GM23338 (cell line): ENCODE measurements at regions not wholly inside any gene's neighbourhood (a gene's known extent, or its start where the extent isn't known, plus 50 kb on each side); places are given as distances from the start of the nearest gene placed in this dataset.

Experiments used
- ATAC-seq: fragments of 200-7000 bp; cut with Tn5 transposase; 3 replicates; pipeline ENCODE4 v1.9.1; 2020
- DNase-seq: peaks from one replicate; pipeline ENCODE4 v3.0.0-alpha.2; 2015; ENCODE audit warnings: low spot score
- H2AFZ ChIP-seq: fragments of 200-600 bp; sonication (generic); 2 replicates; pipeline ENCODE4 v1.8.0; 2016; ENCODE audit warnings: antibody characterized with exemption, mild to moderate bottlenecking, moderate library complexity
- H3F3A ChIP-seq: fragments of 200-600 bp; sonication (generic); replicated peaks from 2 replicates; pipeline ENCODE4 v1.8.0; 2017; ENCODE audit warnings: antibody characterized with exemption, mixed run types, low read depth
- H3K27ac ChIP-seq: fragments of 200-600 bp; sonication (generic); 2 replicates; pipeline ENCODE4 v1.6.1; 2016; ENCODE audit warnings: low read depth
- H3K27me3 ChIP-seq: fragments of 200-600 bp; sonication (generic); 2 replicates; pipeline ENCODE4 v1.8.0; 2016; ENCODE audit warnings: mild to moderate bottlenecking, mixed run types, moderate library complexity; ENCODE audit not compliant: insufficient read depth
- H3K36me3 ChIP-seq: fragments of 200-600 bp; sonication (generic); 2 replicates; pipeline ENCODE4 v1.8.0; 2016; ENCODE audit warnings: mild to moderate bottlenecking; ENCODE audit not compliant: insufficient read depth
- H3K4me1 ChIP-seq: fragments of 200-600 bp; sonication (generic); 2 replicates; pipeline ENCODE4 v1.8.0; 2016; ENCODE audit warnings: mild to moderate bottlenecking, moderate library complexity; ENCODE audit not compliant: insufficient read depth
- H3K4me2 ChIP-seq: fragments of 200-600 bp; sonication (generic); 2 replicates; pipeline ENCODE4 v1.7.1; 2017; ENCODE audit warnings: mixed run types
- H3K4me3 ChIP-seq: fragments of 200-600 bp; sonication (generic); 2 replicates; pipeline ENCODE4 v1.6.1; 2016; ENCODE audit warnings: mixed run types
- H3K79me2 ChIP-seq: fragments of 200-600 bp; sonication (generic); replicated peaks from 2 replicates; pipeline ENCODE4 v1.8.0; 2017; ENCODE audit warnings: mild to moderate bottlenecking; ENCODE audit not compliant: insufficient read depth
- H3K9me2 ChIP-seq: fragments of 200-600 bp; sonication (generic); 2 replicates; pipeline ENCODE4 v1.8.0; 2017; ENCODE audit not compliant: insufficient read depth
- H4K20me1 ChIP-seq: fragments of 200-600 bp; sonication (generic); replicated peaks from 2 replicates; pipeline ENCODE4 v1.8.0; 2017; ENCODE audit warnings: mild to moderate bottlenecking; ENCODE audit not compliant: insufficient read depth
- H3K27ac Mint-ChIP-seq: 2 replicates; pipeline ENCODE4 v1.8.0; 2020; ENCODE audit warnings: inconsistent platforms, mild to moderate bottlenecking, moderate library complexity, mixed read lengths
- H3K27me3 Mint-ChIP-seq: 3 replicates; pipeline ENCODE4 v1.8.0; 2022; ENCODE audit warnings: low read depth, mild to moderate bottlenecking, moderate library complexity, mixed read lengths, inconsistent platforms; ENCODE audit not compliant: insufficient read depth, poor library complexity
- H3K36me3 Mint-ChIP-seq: 3 replicates; pipeline ENCODE4 v1.8.0; 2021; ENCODE audit warnings: low read depth, mild to moderate bottlenecking, inconsistent platforms, moderate library complexity, mixed read lengths
- H3K4me1 Mint-ChIP-seq: 3 replicates; pipeline ENCODE4 v1.8.0; 2020; ENCODE audit warnings: mild to moderate bottlenecking, inconsistent platforms, mixed read lengths
- H3K4me3 Mint-ChIP-seq: 3 replicates; pipeline ENCODE4 v1.8.0; 2021; ENCODE audit warnings: moderate library complexity, mild to moderate bottlenecking, inconsistent platforms, mixed read lengths
- H3K9me3 Mint-ChIP-seq: 3 replicates; pipeline ENCODE4 v1.8.0; 2020; ENCODE audit warnings: moderate library complexity, mild to moderate bottlenecking, inconsistent platforms, mixed read lengths
- CREB1 ChIP-seq: fragments of 250-450 bp; sonication (Bioruptor Pico); IDR thresholded peaks from 2 replicates; pipeline ENCODE4 v1.5.0; 2020; ENCODE audit warnings: low read depth, mild to moderate bottlenecking, moderate library complexity
- CTCF ChIP-seq, 2 experiments: fragments of 200-600 bp in 1 of 2; sonication (generic) in 1 of 2; conservative IDR thresholded peaks; 2 replicates each; pipeline versions ENCODE4 v1.5.1 to v1.6.1; 2016 to 2017; ENCODE audit warnings: antibody characterized with exemption in 2 of 2, low read depth in 2 of 2, mild to moderate bottlenecking in 2 of 2, moderate library complexity in 1 of 2
- ETS1 ChIP-seq: IDR thresholded peaks from 2 replicates; pipeline ENCODE4 v1.6.1; 2016; ENCODE audit warnings: antibody characterized with exemption
- EZH2 ChIP-seq: fragments of 200-600 bp; sonication (generic); IDR thresholded peaks from one replicate; pipeline ENCODE4 v1.8.0; 2017; ENCODE audit warnings: antibody characterized with exemption, mild to moderate bottlenecking, low read depth; ENCODE audit not compliant: unreplicated experiment
- EZH2phosphoT487 ChIP-seq: fragments of 200-600 bp; sonication (generic); IDR thresholded peaks from one replicate; pipeline ENCODE4 v1.8.1; 2018; ENCODE audit warnings: antibody characterized with exemption; ENCODE audit not compliant: unreplicated experiment
- JUNB ChIP-seq: IDR thresholded peaks from one replicate; pipeline ENCODE4 v1.6.1; 2016; ENCODE audit warnings: antibody characterized with exemption; ENCODE audit not compliant: unreplicated experiment
- NANOG ChIP-seq: IDR thresholded peaks from 2 replicates; pipeline ENCODE4 v1.6.1; 2016; ENCODE audit warnings: antibody characterized with exemption, borderline replicate concordance
- POLR2AphosphoS5 ChIP-seq: IDR thresholded peaks from 2 replicates; pipeline ENCODE4 v1.6.1; 2016; ENCODE audit warnings: antibody characterized with exemption, low read depth
- STAT1 ChIP-seq: IDR thresholded peaks from one replicate; pipeline ENCODE4 v1.6.1; 2016; ENCODE audit warnings: antibody characterized with exemption; ENCODE audit not compliant: unreplicated experiment
- ZNF114 ChIP-seq: fragments of 250-450 bp; sonication (Bioruptor Pico); IDR thresholded peaks from 2 replicates; pipeline ENCODE4 v1.5.0; 2020; ENCODE audit warnings: mild to moderate bottlenecking, moderate library complexity
- ZNF331 ChIP-seq: fragments of 250-450 bp; sonication (Bioruptor Pico); IDR thresholded peaks from 2 replicates; pipeline ENCODE4 v1.5.0; 2020; ENCODE audit warnings: low read depth, mild to moderate bottlenecking, moderate library complexity
- TF ChIP-seq, protein P1 (sequence below): fragments of 250-450 bp; sonication (Bioruptor Pico); IDR thresholded peaks from 2 replicates; pipeline ENCODE4 v1.5.0; 2020; ENCODE audit warnings: mild to moderate bottlenecking, moderate library complexity
- TF ChIP-seq, protein P2 (sequence below): IDR thresholded peaks from one replicate; pipeline ENCODE4 v1.6.1; 2018; ENCODE audit warnings: antibody characterized with exemption; ENCODE audit not compliant: unreplicated experiment

DNA sequence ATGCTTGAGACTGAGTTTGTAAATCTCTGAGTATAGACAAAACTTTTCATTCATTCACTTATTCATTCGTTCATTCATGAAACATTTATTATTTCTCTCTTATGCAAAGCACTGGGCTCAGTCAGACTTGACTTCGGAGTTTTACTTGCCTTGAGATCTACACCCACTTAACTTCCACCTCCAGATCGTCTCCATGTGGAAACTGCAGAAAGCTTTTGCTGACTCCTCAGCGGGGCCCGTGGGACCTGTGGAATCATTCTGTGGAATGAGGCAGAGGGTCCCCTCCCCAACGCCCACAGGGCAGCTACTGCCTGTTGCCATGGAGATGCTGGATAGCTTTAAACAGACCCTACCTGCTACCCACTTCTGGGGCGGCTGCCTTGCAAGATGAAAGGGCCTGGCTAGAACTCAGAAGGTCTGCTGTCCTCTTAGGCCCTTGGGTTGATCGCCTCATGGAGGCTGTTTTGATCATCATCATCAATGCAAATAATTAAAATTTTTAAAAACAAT is 66.4 kb upstream of the KCNG1 start:
- H3K9me2 ChIP-seq, result no peaks in the 10 kb centered on the region
- H4K20me1 ChIP-seq, result no peaks in the 10 kb centered on the region
- Mint-ChIP-seq H3K4me3 (no peak overlapping the region), H3K9me3 (no peaks in the 10 kb centered on the region; the same call in 2 of the 3 replicates), H3K27ac (no peak overlapping the region), H3K27me3 (peaks cover 4% of the 10 kb centered on the region), H3K36me3 (no peaks in the 10 kb centered on the region), H3K4me1 (peaks cover 39% of the 10 kb centered on the region)
- H3K4me1 ChIP-seq, result peaks cover 26% of the 10 kb centered on the region
- no peaks in the 10 kb centered on the region for H3K27me3 ChIP-seq
- TF ChIP-seq ZNF331 (CRISPR knock-in tag) (no peak), CREB1 (CRISPR knock-in tag) (no peak), CTCF (conservative IDR thresholded peaks at IDR 0.05; ENCODE audit: low read depth in 2 of 2) (no peak), ETS1 (no peak), EZH2phosphoT487 (no peak), JUNB (no peak), STAT1 (no peak), ZNF114 (CRISPR knock-in tag) (no peak), POLR2AphosphoS5 (no peak), NANOG (no peak), EZH2 (no peak)
- TF ChIP-seq, protein P1, sequence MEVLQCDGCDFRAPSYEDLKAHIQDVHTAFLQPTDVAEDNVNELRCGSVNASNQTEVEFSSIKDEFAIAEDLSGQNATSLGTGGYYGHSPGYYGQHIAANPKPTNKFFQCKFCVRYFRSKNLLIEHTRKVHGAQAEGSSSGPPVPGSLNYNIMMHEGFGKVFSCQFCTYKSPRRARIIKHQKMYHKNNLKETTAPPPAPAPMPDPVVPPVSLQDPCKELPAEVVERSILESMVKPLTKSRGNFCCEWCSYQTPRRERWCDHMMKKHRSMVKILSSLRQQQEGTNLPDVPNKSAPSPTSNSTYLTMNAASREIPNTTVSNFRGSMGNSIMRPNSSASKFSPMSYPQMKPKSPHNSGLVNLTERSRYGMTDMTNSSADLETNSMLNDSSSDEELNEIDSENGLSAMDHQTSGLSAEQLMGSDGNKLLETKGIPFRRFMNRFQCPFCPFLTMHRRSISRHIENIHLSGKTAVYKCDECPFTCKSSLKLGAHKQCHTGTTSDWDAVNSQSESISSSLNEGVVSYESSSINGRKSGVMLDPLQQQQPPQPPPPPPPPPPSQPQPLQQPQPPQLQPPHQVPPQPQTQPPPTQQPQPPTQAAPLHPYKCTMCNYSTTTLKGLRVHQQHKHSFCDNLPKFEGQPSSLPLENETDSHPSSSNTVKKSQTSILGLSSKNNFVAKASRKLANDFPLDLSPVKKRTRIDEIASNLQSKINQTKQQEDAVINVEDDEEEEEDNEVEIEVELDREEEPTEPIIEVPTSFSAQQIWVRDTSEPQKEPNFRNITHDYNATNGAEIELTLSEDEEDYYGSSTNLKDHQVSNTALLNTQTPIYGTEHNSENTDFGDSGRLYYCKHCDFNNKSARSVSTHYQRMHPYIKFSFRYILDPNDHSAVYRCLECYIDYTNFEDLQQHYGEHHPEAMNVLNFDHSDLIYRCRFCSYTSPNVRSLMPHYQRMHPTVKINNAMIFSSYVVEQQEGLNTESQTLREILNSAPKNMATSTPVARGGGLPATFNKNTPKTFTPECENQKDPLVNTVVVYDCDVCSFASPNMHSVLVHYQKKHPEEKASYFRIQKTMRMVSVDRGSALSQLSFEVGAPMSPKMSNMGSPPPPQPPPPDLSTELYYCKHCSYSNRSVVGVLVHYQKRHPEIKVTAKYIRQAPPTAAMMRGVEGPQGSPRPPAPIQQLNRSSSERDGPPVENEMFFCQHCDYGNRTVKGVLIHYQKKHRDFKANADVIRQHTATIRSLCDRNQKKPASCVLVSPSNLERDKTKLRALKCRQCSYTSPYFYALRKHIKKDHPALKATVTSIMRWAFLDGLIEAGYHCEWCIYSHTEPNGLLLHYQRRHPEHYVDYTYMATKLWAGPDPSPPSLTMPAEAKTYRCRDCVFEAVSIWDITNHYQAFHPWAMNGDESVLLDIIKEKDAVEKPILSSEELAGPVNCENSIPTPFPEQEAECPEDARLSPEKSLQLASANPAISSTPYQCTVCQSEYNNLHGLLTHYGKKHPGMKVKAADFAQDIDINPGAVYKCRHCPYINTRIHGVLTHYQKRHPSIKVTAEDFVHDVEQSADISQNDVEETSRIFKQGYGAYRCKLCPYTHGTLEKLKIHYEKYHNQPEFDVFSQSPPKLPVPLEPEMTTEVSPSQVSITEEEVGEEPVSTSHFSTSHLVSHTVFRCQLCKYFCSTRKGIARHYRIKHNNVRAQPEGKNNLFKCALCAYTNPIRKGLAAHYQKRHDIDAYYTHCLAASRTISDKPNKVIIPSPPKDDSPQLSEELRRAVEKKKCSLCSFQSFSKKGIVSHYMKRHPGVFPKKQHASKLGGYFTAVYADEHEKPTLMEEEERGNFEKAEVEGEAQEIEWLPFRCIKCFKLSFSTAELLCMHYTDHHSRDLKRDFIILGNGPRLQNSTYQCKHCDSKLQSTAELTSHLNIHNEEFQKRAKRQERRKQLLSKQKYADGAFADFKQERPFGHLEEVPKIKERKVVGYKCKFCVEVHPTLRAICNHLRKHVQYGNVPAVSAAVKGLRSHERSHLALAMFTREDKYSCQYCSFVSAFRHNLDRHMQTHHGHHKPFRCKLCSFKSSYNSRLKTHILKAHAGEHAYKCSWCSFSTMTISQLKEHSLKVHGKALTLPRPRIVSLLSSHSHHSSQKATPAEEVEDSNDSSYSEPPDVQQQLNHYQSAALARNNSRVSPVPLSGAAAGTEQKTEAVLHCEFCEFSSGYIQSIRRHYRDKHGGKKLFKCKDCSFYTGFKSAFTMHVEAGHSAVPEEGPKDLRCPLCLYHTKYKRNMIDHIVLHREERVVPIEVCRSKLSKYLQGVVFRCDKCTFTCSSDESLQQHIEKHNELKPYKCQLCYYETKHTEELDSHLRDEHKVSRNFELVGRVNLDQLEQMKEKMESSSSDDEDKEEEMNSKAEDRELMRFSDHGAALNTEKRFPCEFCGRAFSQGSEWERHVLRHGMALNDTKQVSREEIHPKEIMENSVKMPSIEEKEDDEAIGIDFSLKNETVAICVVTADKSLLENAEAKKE (CRISPR knock-in tag), result no peak
- TF ChIP-seq, protein P2, sequence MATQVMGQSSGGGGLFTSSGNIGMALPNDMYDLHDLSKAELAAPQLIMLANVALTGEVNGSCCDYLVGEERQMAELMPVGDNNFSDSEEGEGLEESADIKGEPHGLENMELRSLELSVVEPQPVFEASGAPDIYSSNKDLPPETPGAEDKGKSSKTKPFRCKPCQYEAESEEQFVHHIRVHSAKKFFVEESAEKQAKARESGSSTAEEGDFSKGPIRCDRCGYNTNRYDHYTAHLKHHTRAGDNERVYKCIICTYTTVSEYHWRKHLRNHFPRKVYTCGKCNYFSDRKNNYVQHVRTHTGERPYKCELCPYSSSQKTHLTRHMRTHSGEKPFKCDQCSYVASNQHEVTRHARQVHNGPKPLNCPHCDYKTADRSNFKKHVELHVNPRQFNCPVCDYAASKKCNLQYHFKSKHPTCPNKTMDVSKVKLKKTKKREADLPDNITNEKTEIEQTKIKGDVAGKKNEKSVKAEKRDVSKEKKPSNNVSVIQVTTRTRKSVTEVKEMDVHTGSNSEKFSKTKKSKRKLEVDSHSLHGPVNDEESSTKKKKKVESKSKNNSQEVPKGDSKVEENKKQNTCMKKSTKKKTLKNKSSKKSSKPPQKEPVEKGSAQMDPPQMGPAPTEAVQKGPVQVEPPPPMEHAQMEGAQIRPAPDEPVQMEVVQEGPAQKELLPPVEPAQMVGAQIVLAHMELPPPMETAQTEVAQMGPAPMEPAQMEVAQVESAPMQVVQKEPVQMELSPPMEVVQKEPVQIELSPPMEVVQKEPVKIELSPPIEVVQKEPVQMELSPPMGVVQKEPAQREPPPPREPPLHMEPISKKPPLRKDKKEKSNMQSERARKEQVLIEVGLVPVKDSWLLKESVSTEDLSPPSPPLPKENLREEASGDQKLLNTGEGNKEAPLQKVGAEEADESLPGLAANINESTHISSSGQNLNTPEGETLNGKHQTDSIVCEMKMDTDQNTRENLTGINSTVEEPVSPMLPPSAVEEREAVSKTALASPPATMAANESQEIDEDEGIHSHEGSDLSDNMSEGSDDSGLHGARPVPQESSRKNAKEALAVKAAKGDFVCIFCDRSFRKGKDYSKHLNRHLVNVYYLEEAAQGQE, result no peak
- no peaks in the 10 kb centered on the region for H3K36me3 ChIP-seq
- no peaks in the 10 kb centered on the region for H3F3A ChIP-seq
- no peak overlapping the region for H3K4me2 ChIP-seq
- H2AFZ ChIP-seq, result no peak overlapping the region
- ATAC-seq, result no peak
- H3K4me3 ChIP-seq, result no peak overlapping the region
- no peak for DNase-seq
- H3K79me2 ChIP-seq, result no peaks in the 10 kb centered on the region
- H3K27ac ChIP-seq, result no peak overlapping the region
